ENCODE measurements at regions not wholly inside any gene's neighbourhood (a gene's known extent, or its start where the extent isn't known, plus 50 kb on each side); places are given as distances from the start of the nearest gene placed in this dataset.

DNA sequence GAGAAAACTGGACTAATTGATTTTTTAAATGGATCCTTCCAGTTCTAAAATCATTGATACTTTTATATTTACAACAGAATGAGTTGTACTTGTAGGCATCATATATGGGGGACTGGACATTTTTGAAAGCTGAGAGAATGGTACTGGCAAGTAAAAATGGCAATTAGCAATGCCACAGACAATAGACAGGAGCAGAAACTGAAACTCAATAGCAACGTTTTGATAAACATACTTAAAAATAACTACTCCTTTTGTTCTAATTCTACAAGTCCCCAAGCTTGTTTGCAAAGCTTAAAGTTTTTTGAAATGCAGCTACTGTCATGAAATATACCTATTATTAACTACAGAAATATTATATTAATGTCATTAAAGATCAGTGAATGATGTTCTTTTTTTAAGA is 52.8 kb upstream of the FBXL7 start:
- DNase-seq (ENCODE audit: low spot score) (no peak), FAIRE-seq (no peak)

DNA sequence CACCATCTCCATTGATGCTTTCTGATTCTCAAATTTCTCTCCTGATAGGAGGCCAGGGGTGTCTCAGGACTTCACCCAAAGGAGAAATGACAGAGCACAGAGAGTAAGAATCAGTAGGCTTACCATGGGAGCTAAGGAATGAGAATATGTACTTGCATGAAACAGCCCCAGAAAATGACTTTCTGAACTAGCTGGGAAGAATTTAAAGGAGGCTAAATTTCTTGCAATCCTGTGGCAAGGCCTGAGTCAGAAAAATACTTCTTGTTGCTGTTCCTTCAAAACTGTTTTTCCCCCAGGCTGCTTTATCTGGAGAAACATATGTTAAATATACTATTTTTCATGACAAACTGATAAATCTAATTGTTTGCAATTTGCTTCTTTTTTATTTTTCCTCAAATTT is 53.4 kb upstream of the FBXL7 start:
- FAIRE-seq: no peak

DNA sequence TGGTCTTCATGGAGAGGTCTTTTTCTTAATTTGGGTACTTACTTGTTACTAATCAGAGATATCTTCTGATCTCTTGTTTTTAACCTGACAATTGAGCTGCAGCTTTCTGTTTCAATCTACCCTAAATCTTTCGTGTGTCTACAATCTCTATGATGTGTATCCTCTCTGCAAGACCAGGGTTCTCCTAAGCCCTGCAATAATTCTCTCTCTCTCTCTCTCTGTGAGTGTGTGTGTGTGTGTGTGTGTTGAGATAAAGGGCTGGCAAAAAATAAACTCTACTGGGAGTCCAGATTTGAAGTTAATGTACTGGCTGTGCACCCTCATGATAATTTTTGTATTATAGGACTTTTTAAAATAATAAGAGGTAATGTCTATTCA is 57.8 kb upstream of the FBXL7 start:
- no peak for DNase-seq (ENCODE audit: low spot score)
- FAIRE-seq: no peak

More for the DNA sequence above, 53.4 kb upstream of the FBXL7 start:
- DNase-seq (ENCODE audit: low spot score): no peak

DNA sequence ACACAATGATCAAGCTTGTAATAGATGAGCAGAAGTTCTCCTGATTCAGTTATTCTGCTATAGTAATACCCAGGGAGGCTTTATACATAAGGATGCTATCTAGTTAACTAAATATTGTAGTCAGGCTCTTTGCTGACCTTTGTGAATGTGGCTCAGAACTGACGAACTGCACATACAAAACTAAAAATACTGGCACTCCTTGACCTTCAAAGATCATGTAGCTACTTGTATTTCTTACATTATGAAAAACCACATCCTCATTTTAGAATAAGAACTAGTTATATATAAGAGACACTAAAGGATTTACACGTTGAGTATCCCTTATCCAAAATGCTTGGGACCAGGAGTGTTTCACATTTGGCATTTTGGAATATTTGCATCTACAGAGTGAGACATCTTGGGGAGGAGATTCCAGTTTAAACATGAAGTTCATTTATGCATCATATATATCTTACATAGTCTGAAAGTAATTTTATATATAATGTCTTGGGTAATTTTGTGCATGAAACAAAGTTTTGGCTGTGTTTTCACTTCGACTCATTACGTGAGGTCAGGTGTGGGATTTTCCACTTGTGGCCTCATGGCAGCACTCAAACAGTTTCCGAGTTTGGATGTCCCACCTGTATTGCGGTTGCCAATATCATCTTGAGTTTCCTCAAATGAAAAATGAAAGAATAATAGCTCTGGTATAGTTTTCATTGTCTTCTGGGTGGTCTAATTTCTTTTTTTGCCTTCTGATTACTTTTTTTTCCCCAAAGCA is 58.4 kb upstream of the FBXL7 start:
- DNase-seq (ENCODE audit: low spot score) (no peak), FAIRE-seq (no peak)

DNA sequence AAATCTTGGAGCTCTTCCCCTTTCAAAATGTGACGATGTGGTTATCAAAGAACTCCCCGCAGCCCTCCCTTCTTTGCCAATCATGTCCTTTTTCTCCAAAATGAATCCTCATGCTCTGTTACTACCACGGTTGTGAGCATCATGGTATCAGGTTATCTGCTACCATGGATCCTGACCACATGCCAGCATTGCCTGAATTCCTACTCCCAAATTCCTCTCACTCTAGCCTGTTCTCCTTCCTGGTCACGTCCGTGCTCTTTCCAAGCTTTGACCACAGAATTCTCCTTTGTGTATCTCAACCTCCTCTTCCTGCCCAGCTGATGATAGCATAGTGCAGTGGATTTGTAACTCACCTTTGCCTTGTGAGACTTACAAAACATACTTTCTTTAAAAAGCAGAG is 59.5 kb upstream of the FBXL7 start:
- FAIRE-seq (no peak), DNase-seq (ENCODE audit: low spot score) (no peak)

DNA sequence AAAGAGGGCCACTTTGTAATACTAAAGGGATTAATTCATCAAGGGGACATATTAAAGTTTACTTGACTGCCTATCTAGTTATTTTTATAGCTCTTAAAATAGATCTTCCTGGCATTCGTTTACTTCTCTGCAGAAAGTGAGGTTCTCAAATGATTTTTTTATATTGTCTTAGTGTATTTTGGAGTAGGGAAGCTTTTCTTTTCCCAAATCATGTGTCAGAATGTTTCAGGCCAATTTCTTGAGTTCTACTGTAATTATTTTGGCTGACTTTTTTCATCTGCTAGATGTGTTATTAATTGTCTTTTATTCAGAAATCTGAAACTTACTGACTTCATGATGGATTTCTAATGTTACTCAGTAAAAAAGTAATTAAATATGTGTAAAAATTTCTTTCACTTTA is 60.2 kb upstream of the FBXL7 start:
- DNase-seq (ENCODE audit: low spot score) (no peak), FAIRE-seq (no peak)

DNA sequence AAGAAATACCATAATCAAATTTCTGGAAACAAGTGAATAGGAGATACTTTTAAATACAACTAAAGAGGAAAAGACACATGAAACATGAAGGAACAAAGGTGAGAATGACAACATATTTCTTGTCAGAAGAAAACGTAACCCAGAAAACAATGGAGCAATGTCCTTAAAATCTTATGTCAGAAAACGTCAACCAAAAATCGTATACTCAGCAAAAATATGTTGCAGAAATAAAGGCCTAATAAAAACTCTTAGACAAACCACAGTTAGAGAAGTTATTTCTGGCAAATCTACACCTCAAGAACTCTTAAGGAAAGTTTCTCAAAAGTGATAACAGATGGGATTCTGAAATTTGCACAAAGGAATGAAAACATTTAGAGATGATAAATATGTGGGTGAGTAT is 66.3 kb upstream of the FBXL7 start:
- DNase-seq (ENCODE audit: low spot score) (no peak), FAIRE-seq (no peak)

DNA sequence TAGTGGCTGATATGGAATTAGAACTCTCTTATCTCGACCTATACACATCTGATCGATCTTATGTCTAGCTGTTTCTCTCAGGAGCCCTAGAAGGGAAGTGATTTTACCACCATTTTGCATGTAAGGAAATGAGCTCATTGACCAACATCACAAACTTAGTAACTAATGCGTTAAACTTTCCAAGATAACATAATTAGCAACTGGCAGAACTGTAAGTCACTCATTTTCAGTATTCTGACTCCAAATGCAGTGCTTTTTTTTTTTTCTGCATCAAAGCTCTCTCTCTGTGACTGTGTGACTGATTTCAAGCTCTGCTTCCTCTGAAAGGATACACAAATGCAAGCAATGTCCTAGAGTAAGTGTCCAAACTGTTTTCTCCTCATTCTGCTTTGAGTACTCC is 68.1 kb upstream of the FBXL7 start:
- FAIRE-seq (no peak), DNase-seq (ENCODE audit: low spot score) (no peak)

DNA sequence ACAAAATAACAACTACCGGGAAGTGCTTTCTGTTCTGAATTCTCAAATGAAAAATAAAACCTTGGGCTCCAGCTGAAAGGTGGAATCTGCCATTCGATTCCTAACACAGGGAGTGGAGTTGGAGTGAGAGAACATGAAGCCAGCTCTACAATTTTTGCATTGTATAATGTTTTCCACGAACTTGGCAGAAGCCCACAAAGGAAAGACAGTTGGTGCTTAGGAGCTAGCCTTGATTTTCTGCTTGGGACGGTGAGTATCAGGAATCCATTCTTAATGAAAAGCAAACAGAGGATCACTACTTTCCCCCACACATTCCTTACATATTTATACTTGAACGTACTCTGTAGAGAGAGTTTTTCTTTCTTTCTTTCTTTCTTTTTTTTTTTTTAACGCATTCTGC is 74.2 kb upstream of the FBXL7 start:
- DNase-seq (ENCODE audit: low spot score) (no peak), FAIRE-seq (no peak)

DNA sequence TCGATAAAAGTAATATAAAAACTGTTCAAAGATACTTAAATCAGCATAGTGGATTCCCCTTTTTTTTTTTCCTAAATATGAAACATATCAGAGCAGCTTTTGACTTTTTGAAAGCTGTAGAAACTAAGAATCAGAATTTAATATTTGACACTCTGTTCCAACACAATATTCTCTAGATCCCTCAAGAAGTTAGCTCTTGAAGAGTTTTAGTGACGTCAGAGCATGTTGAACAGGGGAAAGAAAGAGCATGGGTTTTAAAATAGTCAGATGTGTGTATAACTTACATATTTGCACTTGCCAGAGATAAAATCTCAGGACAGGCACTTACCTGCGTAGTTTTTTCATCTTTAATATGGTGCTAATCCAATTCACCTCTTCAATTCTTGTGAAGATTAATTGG is 75.2 kb upstream of the FBXL7 start:
- DNase-seq (ENCODE audit: low spot score) (no peak), FAIRE-seq (no peak)

DNA sequence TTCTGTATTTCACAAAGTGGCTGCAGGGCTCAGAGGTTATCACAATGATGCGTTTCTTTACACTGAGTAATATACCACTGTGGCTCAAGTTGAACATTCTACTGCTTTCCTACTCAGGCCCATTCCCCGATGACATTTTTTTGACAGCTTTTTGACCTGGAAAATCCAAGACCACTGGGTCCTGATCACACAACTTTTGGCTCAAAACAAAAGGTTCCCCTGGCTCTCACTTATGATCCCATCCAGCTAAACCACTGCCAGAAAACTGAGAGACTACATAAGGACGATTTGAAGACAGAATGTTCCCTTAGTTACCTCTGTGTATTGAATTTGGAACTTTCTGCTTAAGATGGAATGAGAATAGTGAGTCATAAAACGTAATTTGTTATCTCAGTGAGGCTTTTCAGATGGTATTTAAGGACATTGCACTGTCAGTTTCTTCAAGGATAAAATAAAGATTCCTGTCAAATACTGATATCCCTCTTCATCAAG is 78.0 kb upstream of the FBXL7 start:
- DNase-seq (ENCODE audit: low spot score) (no peak), FAIRE-seq (no peak)

DNA sequence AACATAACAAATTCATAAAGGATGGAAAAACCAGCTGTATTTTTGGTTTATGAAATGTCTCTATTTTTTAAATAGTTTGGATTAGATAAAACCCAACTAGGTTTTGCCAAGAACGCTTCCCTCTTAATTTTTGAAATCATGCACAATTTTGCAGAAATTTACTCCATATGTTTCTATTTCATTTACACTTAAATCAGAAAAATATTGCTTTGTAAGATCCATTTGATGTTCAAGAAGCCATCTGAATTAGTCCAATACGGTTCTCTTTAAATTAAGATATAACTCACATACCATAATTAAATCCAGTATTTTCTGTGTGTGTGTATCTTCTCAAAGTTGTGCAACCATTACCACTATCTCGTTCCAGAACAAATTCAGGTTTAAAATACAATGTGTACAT is 78.6 kb upstream of the FBXL7 start:
- no peak for DNase-seq (ENCODE audit: low spot score)
- FAIRE-seq: no peak

DNA sequence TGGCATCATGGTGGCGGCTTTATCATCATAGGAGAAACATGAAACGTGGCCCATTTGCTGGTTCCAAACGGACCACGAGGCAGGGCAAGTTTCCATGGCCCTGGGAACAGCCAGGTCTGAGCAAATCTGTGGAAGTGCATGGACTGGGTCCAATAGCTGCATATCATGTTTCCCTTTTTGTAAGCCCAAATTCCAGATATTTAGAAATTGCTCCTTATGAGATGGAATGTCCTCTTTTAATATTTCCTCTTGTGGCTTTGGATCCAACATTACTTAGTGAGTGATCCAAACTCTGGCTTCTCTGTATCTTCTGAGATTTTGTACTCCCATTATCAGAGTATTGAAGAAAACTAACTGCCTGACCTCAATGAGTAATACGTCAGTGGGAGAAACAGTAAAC is 79.8 kb upstream of the FBXL7 start:
- no peak for FAIRE-seq

DNA sequence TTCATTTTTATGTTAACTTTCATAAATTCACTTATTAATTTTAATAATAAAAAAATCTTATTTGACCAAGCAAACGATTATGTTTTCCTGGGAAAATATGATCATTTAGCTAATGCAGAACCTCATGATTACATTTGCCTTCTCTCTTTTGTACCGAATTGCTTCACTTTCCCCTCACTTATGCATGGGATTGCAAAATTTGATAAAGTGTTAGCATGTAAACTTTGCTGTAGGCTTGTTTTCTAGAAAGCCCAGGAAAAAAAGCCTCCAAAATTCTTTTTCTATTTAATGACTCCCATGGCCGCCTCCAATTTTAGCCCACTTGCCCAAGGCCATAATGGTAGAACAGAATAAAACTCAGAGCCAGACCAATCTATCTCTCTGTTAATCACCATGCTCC is 82.8 kb upstream of the FBXL7 start:
- no peak for DNase-seq (ENCODE audit: low spot score)
- no peak for FAIRE-seq

More for the DNA sequence above, 79.8 kb upstream of the FBXL7 start:
- no peak for DNase-seq (ENCODE audit: low spot score)

DNA sequence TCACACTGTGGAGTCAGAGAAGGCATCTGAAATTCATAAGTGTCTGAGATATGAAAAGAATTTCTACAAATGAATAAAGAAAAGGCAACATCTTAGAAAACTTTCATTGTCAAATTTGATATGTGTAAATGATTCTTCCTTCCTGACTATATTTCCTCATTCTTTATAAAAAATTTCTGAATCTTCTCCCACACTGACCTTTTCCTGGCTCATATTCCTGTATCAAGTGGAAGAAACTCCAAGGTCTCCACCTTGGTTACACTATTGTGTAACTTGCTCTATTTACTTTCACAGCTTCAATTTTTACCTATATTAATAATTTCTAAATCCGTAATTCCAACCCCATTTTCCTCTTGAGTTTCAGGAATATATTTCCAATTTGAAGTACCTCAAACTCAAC is 93.5 kb upstream of the FBXL7 start:
- DNase-seq (ENCODE audit: low spot score) (no peak), FAIRE-seq (no peak)

DNA sequence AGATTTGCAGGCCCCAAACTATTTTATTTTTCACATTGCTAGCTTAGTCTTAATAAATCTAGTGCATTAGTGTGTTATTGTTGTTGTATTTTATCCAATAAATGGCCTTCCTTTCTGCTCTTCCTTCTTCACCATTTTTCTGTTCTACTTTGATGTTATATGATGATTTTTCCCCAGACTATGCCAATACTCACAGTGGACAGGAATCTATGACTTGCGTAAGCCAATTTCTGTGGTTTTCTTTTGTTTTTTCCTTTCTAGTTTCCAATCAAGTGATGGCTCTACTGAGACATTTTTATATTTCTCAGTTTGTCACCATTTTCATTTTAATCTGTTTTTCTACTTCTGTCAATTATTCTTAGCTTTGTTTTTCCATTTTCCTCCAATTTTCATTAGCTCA is 106.8 kb upstream of the FBXL7 start:
- DNase-seq (ENCODE audit: low spot score) (no peak), FAIRE-seq (no peak)

DNA sequence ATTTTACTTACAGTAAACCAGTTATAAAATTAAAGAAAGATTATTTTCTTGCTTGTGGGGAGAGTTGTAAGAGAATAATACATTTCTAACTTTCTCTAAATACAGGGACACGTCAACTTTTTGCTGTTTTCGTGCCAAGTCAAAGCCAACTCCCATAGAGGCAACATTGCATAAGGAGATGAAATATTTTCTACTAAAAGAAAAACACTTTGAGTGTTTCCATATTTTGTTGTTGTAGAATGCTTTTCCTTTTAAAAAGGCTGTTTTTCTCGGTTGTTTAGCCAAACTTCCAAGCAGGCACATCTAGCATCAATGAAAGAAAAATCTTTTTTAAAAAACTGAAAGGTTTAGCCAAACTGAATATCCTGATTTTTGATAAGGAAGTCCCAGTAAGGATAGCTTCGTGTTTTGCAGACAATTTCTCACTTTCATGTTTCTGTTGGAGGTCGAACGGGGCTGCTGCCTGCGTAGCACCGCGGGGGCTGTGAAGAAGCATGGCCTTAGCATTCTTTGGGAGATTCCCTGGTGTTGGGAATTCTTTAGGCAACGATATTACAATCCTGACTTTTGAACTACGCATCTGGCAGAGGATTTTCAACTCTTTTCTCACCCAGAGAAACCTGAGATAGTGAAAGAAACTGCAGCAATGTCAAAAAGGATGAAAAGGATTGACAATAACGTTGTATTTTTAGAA is 108.1 kb upstream of the FBXL7 start:
- DNase-seq (ENCODE audit: low spot score) (no peak), FAIRE-seq (no peak)

DNA sequence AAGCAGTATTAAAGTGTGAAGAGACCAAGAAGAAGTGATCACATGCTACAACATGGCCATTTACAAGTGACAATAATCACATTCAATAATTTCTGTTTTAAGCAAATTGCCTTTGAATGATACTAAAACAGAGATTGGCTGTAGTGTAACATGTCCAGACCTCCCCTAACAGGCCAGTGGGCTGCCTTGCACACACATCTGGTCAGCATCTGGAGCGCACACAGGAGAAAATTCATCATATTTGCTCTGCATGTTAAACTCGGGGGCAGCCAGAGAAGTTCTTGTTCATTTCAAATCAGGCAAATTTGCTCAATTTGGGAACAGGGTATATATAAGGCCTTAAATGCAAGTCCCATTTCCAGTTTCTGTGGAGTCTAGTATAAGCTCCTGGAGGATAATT is 111.1 kb upstream of the FBXL7 start:
- DNase-seq (ENCODE audit: low spot score) (no peak), FAIRE-seq (no peak)

DNA sequence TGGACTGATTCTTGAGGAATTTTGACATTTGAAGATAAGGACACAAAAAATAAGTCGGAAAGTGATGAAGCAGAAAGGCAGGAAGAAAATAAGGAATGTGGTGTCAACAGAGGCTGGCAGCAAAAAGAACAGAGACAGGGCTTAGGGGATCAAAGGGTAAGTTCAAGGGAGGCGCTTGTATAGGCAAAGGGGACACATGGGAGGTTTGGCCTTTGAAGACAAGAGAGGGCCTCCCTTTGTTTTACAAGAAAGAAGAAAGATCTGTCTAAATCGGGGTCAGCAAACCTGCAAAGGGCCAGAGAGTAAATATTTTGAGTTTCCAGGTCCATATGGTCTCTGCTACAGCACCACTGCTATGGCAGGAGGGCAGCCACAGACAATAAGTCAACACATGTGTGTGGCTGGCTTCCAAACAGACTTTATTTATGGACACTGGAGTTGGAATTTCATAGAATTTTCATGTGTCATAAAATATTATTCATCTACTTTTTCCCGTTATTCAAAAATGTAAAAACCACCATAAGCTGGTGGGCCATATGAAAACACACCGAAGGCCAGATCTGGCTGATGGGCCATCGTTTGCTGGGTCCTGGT is 112.0 kb upstream of the FBXL7 start:
- DNase-seq (ENCODE audit: low spot score) (no peak), FAIRE-seq (no peak)

DNA sequence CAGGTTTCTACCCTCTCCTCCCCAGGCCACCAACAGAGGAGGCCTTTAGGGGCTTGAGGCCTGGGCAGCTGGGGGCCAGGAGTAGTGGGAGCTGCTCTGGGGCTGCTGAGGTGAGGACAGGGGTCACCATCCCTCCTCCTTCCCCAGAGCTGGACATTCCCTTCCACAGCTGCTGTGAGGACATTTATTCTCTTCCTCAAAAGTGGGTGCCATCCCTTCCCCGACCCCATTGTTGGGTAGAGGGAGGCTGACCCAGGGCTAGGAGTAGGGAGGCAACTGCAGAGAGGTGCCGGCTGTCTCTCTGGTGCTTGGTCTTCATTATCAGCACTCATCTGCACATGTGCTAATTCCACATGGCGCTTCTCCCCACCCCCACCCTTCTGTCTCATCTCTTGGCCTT is 113.9 kb upstream of the FBXL7 start:
- no peak for FAIRE-seq
- no peak for DNase-seq (ENCODE audit: low spot score)

DNA sequence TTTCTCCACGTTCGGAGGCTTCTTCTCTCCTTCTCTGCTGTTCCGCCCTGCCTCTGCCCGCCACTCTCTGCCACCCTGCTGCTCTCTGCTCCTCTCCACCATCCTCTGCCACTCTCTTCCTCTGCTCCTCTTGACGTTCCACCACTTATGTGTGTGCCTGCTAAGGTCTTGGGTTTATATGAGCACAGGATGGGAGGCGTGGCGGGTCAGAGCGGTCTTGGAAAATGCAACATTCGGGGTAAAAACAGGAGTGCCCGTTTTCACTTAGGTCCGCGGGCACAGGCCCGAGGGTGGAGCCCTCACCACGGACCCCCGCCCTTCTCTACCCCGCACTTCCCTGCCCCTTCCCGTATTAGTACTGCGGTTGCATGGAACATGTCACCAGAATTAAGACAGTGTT is 114.4 kb upstream of the FBXL7 start:
- DNase-seq (ENCODE audit: low spot score) (no peak), FAIRE-seq (no peak)

DNA sequence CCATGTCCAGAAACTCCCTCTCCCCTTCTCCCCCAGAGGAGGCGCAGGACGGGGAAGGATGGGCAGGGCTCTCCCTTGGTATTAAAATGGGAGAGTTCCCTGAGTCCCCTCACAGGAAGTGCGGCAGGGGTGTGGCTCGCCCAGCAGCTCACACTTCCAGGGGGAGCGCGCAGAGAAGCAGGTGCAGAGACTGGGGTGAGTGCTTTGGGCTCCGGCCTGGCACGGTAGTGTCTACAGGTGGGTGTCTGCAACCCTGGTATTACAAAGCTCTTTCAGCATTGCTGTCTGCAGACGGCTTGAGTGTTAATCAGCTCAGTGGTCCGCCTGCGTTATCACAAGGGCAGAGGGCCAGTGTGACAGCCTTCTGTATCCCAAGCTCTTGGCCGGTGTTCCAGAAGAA is 114.9 kb upstream of the FBXL7 start:
- DNase-seq (ENCODE audit: low spot score): no peak
- no peak for FAIRE-seq

DNA sequence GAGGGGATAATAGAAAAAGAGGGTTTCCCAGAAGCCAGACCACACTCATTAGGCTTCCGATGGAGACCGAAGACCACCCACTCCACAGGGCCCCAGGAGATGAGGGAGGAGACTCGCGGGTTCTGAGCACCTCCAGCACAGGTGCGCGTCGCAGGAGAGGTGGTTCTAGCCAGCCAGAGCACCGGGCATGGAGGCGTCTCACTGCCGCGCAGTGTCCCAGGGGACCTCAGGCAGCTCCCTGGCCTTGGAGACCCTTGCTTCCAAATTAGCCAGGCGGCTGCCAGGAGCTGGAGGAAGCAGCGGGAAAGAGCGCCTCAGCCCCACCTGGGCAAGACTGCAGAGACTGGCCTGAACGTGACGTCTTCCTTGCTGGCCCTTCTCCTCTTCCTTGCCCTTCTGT is 115.4 kb upstream of the FBXL7 start:
- no peak for FAIRE-seq

More for the DNA sequence above, 115.4 kb upstream of the FBXL7 start:
- DNase-seq (ENCODE audit: low spot score): no peak

Measured in RCC 7860 (cell line).